ENCODE measurements at regions not wholly inside any gene's neighbourhood (a gene's known extent, or its start where the extent isn't known, plus 50 kb on each side); places are given as distances from the start of the nearest gene placed in this dataset.
"Not testable (repeated sequence)": the region's sequence is repeated elsewhere in the genome, so short reads cannot be mapped to it uniquely, and the experiment has no call there.

DNA sequence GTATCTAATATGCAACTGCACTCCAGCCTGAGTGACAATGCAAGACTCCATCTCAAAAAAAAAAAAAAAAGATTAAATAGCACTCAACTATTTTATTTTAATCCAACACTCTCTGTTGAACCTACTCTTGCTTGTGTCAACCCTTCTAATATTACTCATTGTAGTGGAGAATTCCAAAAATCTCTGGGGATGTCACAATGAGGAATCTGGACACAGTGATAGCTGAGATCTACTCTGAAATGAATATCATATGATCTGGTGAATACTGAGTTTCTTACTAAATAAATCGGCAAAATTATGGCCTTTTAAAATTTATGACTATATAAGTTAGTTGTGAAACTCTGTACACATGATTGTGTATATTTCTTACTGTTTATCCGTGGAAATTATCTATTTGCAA is 418.2 kb downstream of the BCAT1 start:
- FAIRE-seq (no peak), DNase-seq (ENCODE audit: insufficient read length) (no peak)
- TF ChIP-seq POLR2AphosphoS5 (IDR thresholded peaks at IDR 0.05; ENCODE audit: low read depth, low read length) = no peak
- no peak for TF ChIP-seq POLR2A (IDR thresholded peaks at IDR 0.05; ENCODE audit: low read depth, low read length)
- no peak for TF ChIP-seq TAF1 (IDR thresholded peaks at IDR 0.05; ENCODE audit: borderline replicate concordance, low read depth, low read length)

DNA sequence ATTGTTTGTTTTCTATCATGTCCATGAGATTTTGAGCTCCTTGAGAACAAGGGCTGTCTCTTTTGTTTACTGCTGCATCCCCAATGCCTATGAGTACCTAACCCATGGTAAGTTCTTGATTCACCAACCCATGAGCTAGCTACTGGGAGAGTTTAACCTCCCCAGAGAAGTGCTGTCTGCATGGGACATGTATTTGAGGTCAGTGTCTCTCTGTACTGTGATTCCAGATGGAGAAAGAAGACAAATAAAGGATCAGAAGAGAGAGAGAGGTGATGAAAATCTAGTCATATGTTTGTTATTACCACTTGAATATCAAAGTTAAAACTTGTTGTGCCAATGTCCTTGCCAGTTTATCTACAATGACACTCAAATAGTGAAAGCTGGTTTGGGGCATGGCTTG is 421.8 kb downstream of the BCAT1 start:
- DNase-seq (ENCODE audit: insufficient read length) (no peak), FAIRE-seq (no peak)
- TF ChIP-seq TAF1 (IDR thresholded peaks at IDR 0.05; ENCODE audit: borderline replicate concordance, low read depth, low read length) (no peak), POLR2A (IDR thresholded peaks at IDR 0.05; ENCODE audit: low read depth, low read length) (no peak), POLR2AphosphoS5 (IDR thresholded peaks at IDR 0.05; ENCODE audit: low read depth, low read length) (no peak)

DNA sequence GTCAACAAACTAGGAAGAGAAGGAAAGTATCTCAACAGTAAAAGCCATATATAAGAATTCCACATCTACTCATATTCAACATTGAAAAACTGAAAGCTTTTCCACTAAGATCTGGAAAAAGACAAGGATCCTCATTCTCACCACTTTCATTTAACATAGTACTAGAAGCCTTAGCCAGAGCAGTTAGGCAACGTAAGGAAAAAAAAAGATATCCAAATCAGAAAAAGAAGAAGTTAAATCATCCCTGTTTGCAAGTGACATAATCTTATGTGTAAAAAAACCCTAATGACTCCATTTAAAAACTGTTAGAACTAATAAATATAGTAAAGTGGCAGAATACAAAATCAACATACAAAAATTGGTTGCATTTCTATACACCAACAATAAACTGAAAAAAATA is 426.2 kb downstream of the BCAT1 start:
- FAIRE-seq (no peak), DNase-seq (ENCODE audit: insufficient read length) (no peak)
- no peak for TF ChIP-seq TAF1 (IDR thresholded peaks at IDR 0.05; ENCODE audit: borderline replicate concordance, low read depth, low read length)
- TF ChIP-seq POLR2AphosphoS5 (IDR thresholded peaks at IDR 0.05; ENCODE audit: low read depth, low read length) = no peak
- TF ChIP-seq POLR2A (IDR thresholded peaks at IDR 0.05; ENCODE audit: low read depth, low read length) = no peak

DNA sequence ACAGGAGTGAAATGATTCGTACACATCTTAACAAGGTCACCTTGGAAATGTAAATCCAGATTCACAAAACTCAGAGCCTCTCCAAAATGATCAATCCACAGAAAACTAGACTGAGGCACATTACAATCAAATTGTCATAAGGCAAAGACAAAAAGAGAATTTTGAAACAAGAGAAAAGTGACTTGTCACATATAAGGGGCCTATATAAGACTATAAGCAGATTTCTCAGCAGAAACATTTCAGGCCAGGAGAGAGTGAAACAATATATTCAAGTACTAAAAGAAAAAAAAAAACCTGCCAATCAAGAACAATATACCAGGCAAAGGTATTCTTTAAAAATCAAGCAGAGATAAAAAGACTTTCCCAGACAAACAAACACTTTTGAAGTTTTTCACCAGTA is 429.1 kb downstream of the BCAT1 start:
- no peak for FAIRE-seq
- DNase-seq (ENCODE audit: insufficient read length) = no peak
- TF ChIP-seq POLR2A (IDR thresholded peaks at IDR 0.05; ENCODE audit: low read depth, low read length) = no peak
- TF ChIP-seq TAF1 (IDR thresholded peaks at IDR 0.05; ENCODE audit: borderline replicate concordance, low read depth, low read length) = no peak
- no peak for TF ChIP-seq POLR2AphosphoS5 (IDR thresholded peaks at IDR 0.05; ENCODE audit: low read depth, low read length)

DNA sequence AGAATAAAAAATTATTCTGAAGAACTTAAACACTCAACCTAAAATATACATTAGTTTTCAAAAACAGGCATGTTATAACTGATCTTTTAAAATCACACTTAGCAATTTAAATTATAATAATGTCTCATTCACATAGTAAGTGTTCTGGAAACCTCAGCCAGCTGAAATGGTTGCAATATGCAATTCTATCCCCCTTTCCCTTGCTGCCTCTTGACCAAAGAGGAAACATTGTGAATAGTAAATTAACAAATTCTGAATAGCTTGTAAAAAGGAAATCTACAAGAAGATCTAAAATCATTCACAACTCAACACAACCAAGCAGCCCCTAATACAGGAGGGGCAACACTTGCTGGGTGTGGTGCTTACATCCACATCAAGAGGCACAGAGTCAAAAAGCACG is 431.9 kb downstream of the BCAT1 start:
- DNase-seq (ENCODE audit: insufficient read length) = no peak
- FAIRE-seq = no peak
- no peak for TF ChIP-seq TAF1 (IDR thresholded peaks at IDR 0.05; ENCODE audit: borderline replicate concordance, low read depth, low read length)
- no peak for TF ChIP-seq POLR2A (IDR thresholded peaks at IDR 0.05; ENCODE audit: low read depth, low read length)

DNA sequence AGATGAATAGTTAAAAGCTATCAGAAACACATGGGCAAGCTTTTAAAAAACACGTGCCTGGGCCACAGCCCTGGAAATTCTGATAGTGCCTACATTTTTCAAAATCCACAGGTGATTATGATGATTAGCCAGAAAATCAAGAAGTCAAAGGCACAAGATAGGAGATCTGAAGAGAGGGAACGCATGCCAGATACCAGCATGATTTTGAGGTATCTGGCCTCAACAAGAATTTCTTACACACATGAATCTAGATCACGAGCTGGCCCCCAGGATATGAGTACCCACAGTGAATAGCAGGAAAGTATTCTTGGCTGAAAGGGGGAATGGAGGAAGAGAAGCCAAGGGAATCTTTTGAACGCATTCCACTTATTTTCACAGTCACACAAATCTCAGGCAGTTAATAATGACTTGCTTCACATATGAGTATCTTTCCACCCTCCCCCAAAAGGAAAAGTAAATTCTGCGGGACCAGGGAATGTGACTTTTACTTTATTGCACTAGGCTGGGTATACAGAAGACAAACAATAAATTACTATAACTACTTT is 438.2 kb downstream of the BCAT1 start:
- FAIRE-seq = no peak
- TF ChIP-seq POLR2A (IDR thresholded peaks at IDR 0.05; ENCODE audit: low read depth, low read length) (no peak), TAF1 (IDR thresholded peaks at IDR 0.05; ENCODE audit: borderline replicate concordance, low read depth, low read length) (no peak), POLR2AphosphoS5 (IDR thresholded peaks at IDR 0.05; ENCODE audit: low read depth, low read length) (no peak)
- DNase-seq (ENCODE audit: insufficient read length) = no peak

DNA sequence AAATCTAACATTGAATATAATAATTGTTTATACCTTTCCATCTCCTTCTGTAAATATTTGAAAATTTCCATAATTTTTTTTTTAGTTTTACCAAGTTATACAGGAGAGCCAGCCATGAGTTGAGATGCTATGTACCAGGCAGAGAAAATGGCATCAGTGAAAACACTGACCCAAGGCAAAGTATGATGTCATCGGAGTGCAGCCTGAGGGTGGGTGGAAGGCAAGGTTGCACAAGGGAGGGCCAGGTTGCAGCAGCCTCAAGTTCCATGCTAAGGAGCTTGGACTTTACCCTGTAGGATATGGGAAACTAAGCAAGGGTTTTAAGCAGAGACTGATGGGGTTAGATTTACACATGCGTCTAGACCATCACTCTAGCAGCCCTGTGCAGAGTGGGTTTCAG is 441.1 kb downstream of the BCAT1 start:
- no peak for TF ChIP-seq TAF1 (IDR thresholded peaks at IDR 0.05; ENCODE audit: borderline replicate concordance, low read depth, low read length)
- no peak for TF ChIP-seq POLR2AphosphoS5 (IDR thresholded peaks at IDR 0.05; ENCODE audit: low read depth, low read length)
- no peak for TF ChIP-seq POLR2A (IDR thresholded peaks at IDR 0.05; ENCODE audit: low read depth, low read length)
- DNase-seq (ENCODE audit: insufficient read length) = no peak
- no peak for FAIRE-seq

DNA sequence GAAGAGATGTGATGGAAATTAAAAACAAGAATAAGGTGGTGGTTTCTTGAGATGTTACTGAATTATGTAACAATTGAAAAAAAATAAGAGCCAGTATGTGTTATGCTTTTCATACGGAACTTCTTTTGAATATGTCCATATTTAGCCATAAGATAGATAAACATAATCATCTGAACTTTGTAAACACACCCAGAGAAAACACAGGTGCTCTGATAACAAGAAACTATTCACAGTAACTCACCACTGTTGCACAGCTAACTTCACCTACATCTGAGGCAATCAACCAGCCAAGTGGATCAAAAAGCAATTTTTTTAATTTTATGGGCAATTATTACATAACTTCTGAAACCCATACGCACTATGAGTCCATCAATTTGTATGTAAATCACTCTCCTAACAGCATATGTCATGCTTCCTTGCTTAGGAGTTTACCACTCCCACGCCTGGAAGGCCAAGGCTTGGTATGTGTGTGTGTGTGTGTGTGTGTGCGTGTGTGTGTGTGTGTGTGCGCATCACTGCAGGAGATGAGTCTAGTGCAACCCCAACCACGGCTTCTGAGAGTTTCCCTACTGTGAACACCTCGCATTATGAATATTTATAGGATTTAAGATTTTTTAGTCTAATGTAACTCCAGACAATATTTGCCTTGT is 443.4 kb downstream of the BCAT1 start:
- no peak for TF ChIP-seq POLR2AphosphoS5 (IDR thresholded peaks at IDR 0.05; ENCODE audit: low read depth, low read length)
- TF ChIP-seq POLR2A (IDR thresholded peaks at IDR 0.05; ENCODE audit: low read depth, low read length) = no peak
- TF ChIP-seq TAF1 (IDR thresholded peaks at IDR 0.05; ENCODE audit: borderline replicate concordance, low read depth, low read length) = no peak
- no peak for FAIRE-seq

DNA sequence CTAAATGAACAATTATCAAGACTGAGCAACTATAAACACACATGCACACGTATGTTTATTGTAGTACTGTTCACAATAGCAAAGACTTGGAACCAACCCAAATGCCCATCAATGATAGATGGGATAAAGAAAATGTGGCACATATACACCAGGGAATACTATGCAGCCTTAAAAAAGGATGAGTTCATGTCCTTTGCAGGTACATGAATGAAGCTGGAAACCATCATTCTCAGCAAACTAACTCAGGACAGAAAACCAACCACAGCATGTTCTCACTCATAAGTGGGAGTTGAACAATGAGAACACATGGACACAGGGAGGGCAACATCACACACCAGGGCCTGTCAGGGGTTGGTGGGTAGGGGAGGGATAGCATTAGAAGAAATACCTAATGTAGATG is 445.4 kb downstream of the BCAT1 start:
- FAIRE-seq; DNase-seq (ENCODE audit: insufficient read length): not testable (repeated sequence)

More for the DNA sequence above, 443.4 kb downstream of the BCAT1 start:
- DNase-seq (ENCODE audit: insufficient read length) = no peak

DNA sequence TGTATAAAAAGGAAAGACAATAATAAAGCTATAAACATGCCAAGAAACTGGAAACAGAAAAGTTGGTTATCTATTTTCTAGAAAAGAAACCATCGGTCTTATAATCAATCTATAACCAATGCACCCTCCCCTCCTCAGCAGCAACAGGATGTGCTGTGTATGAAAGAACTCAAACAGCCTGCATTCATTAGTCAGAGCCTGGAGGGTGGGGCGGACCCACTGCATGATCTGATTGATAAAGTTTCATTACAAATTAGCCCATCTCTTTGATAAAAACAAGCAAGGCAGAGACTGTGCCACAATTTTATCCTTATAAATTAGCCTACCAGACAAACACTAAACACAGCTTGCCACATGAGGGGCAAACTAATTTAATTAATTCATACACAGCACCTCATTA is 448.1 kb downstream of the BCAT1 start:
- no peak for FAIRE-seq

DNA sequence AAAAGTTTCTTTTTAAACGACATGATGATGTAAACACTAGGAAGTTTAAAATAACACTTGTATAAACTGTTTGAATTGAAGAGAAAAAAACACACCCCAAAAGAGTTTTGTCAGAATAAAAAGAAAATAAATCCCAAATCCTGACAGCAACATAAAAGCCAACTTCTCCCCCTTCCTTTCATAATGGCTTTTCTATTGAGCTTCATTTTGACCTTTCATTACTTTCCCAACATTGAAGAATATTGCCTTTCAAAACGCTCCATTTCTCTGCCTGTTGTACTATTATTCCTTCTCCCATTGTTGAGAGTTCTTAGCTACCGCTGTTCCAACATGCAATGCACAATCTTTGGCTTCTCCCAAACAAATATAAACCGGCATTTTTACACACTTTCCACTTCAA is 448.5 kb downstream of the BCAT1 start:
- FAIRE-seq (no peak), DNase-seq (ENCODE audit: insufficient read length) (no peak)
- no peak for TF ChIP-seq TAF1 (IDR thresholded peaks at IDR 0.05; ENCODE audit: borderline replicate concordance, low read depth, low read length)
- no peak for TF ChIP-seq POLR2A (IDR thresholded peaks at IDR 0.05; ENCODE audit: low read depth, low read length)

More for the DNA sequence above, 448.1 kb downstream of the BCAT1 start:
- no peak for TF ChIP-seq TAF1 (IDR thresholded peaks at IDR 0.05; ENCODE audit: borderline replicate concordance, low read depth, low read length)
- no peak for TF ChIP-seq POLR2AphosphoS5 (IDR thresholded peaks at IDR 0.05; ENCODE audit: low read depth, low read length)
- TF ChIP-seq POLR2A (IDR thresholded peaks at IDR 0.05; ENCODE audit: low read depth, low read length) = no peak
- no peak for DNase-seq (ENCODE audit: insufficient read length)

DNA sequence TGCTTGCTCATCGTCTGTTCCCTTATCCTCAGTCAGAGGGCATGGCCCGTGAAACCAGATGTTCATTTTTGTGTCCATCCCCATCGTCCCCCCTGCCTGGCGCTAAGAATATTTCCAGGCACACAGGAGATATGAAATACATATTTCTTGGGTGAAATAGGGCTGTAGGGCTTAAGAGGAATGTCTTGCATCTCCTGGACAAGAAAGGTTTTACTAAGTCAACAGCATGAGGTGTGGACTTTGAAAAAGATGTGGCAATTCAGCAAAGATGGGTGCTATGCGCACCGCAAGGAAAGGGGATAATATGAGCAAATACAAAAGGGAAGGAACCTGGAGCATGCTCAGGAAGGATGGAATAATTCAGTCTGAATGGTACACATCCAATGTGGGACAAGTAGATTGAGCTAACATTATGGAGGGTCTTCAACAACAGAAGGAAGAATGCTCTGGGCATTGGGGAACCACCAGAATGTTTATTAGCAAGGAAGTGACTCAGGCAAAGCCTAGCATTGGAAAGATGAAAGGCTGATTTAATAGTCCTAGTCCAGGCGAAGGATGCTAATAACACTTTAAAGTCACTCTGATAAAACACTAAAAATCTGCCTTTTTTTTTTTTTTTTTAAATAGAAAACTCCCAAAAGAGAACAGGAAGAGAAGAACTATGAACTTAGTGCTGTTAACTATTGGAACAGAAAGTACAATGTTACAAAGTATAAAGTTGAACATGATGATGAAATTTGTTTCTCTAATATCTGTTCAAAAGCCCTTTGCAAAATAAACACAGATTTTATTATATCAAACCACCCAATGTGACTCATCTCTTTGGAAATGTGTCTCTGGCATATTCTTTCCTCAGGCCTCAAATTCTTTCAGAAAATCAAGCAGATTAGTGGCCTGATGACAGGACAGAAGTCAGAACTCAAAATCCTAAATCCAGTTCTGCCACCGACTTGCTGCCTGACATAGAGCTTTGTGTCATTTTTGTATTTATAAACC is 449.5 kb downstream of the BCAT1 start:
- TF ChIP-seq TAF1 (IDR thresholded peaks at IDR 0.05; ENCODE audit: borderline replicate concordance, low read depth, low read length) (no peak), POLR2AphosphoS5 (IDR thresholded peaks at IDR 0.05; ENCODE audit: low read depth, low read length) (no peak), POLR2A (IDR thresholded peaks at IDR 0.05; ENCODE audit: low read depth, low read length) (no peak)
- FAIRE-seq (no peak), DNase-seq (ENCODE audit: insufficient read length) (no peak)

All from GM12892 (cell line).